ENCODE measurements at regions not wholly inside any gene's neighbourhood (a gene's known extent, or its start where the extent isn't known, plus 50 kb on each side); places are given as distances from the start of the nearest gene placed in this dataset.
"Not testable (repeated sequence)": the region's sequence is repeated elsewhere in the genome, so short reads cannot be mapped to it uniquely, and the experiment has no call there.

- CTCF ChIA-PET, result interaction anchor here (0.6 to 6.2 kb wide), 7 partner anchors 205 to 1018 kb away, joined by 3 to 64 read pairs (median 4); no protein-coding TSS in a partner anchor
- POLR2A ChIA-PET, result interaction anchor here (0.5 to 0.6 kb wide), 2 partner anchors 10 to 360 kb away, joined by 3 to 4 read pairs; no protein-coding TSS in a partner anchor
Measured at GRCh38 chr5:112552791-112553190, 133.7 kb upstream of the EPB41L4A start.

GRCh38 chr5:112554101-112554977 is 135.3 kb upstream of the EPB41L4A start:
- peaks cover 0 to 7% of the 10 kb centered on the region in 2 donors for H3K27me3 Mint-ChIP-seq
- ATAC-seq (replicated peaks in 1 of 4), result no peak
- no peaks in the 10 kb centered on the region for H3K4me1 Mint-ChIP-seq
- H3K4me1 ChIP-seq (ENCODE audit: control insufficient read depth in 1 of 2, extremely low read depth in 1 of 2, insufficient read depth in 2 of 2, low read length in 2 of 2), result no peaks in the 10 kb centered on the region
- 73% methylated on average over 6 of the region's 13 CpGs for WGBS (ENCODE audit: insufficient coverage)
- ChIA-PET CTCF (interaction anchor here (0.5 to 6.2 kb wide), 4 partner anchors 203 to 377 kb away, joined by 3 to 64 read pairs (median 22); no protein-coding TSS in a partner anchor), POLR2A (no interaction called here)
- no peak overlapping the region for H3K4me3 ChIP-seq (ENCODE audit: control insufficient read depth in 1 of 2, extremely low read depth in 1 of 2, low read length in 1 of 2)
- H3K9me3 Mint-ChIP-seq, result no peaks in the 10 kb centered on the region
- no peak for DNase-seq
- H3K27ac Mint-ChIP-seq, result no peak overlapping the region
- no peak overlapping the region for H3K4me3 Mint-ChIP-seq
- no peaks in the 10 kb centered on the region for H3K36me3 Mint-ChIP-seq
- H3K27ac ChIP-seq (ENCODE audit: low read length), result no peak overlapping the region
- no peaks in the 10 kb centered on the region for H3K36me3 ChIP-seq (ENCODE audit: control insufficient read depth in 2 of 2, extremely low read depth in 1 of 2, insufficient read depth in 1 of 2, low read length in 1 of 2)
- no peaks in the 10 kb centered on the region for H3K27me3 ChIP-seq (replicated peaks in 1 of 2; ENCODE audit: control insufficient read depth in 2 of 2, extremely low read depth in 1 of 2, insufficient read depth in 2 of 2, low read length in 1 of 2)
- no peaks in the 10 kb centered on the region for H3K9me3 ChIP-seq

More at GRCh38 chr5:112552791-112553190, 133.7 kb upstream of the EPB41L4A start:
- H3K4me3 ChIP-seq (ENCODE audit: control insufficient read depth in 1 of 2, extremely low read depth in 1 of 2, low read length in 1 of 2), result no peak overlapping the region
- Mint-ChIP-seq H3K36me3 (no peaks in the 10 kb centered on the region), H3K4me1 (no peaks in the 10 kb centered on the region), H3K4me3 (no peak overlapping the region), H3K9me3 (no peaks in the 10 kb centered on the region), H3K27me3 (peaks cover 0 to 9% of the 10 kb centered on the region in 2 donors), H3K27ac (no peak overlapping the region)
- H3K9me3 ChIP-seq, result no peaks in the 10 kb centered on the region
- ATAC-seq (replicated peaks in 1 of 4), result no peak
- WGBS (ENCODE audit: insufficient coverage), result 100% methylated on average over 1 of the region's 4 CpGs
- no peaks in the 10 kb centered on the region for H3K36me3 ChIP-seq (ENCODE audit: control insufficient read depth in 2 of 2, extremely low read depth in 1 of 2, insufficient read depth in 1 of 2, low read length in 1 of 2)
- H3K4me1 ChIP-seq (ENCODE audit: control insufficient read depth in 1 of 2, extremely low read depth in 1 of 2, insufficient read depth in 2 of 2, low read length in 2 of 2), result no peaks in the 10 kb centered on the region
- H3K27ac ChIP-seq (ENCODE audit: low read length), result no peak overlapping the region
- DNase-seq, result no peak
- H3K27me3 ChIP-seq (replicated peaks in 1 of 2; ENCODE audit: control insufficient read depth in 2 of 2, extremely low read depth in 1 of 2, insufficient read depth in 2 of 2, low read length in 1 of 2), result no peaks in the 10 kb centered on the region

GRCh38 chr5:112555197-112555596 is 136.1 kb upstream of the EPB41L4A start:
- ChIA-PET CTCF (interaction anchor here (0.5 to 6.2 kb wide), 3 partner anchors 142 to 203 kb away, joined by 4 to 64 read pairs (median 40); no protein-coding TSS in a partner anchor), POLR2A (no interaction called here)
- no peaks in the 10 kb centered on the region for H3K9me3 Mint-ChIP-seq
- WGBS (ENCODE audit: insufficient coverage), result 58% methylated on average over 2 of the region's 2 CpGs
- ATAC-seq (replicated peaks in 1 of 4) (no peak), DNase-seq (no peak)
- no peaks in the 10 kb centered on the region for H3K36me3 Mint-ChIP-seq
- H3K27ac Mint-ChIP-seq, result no peak overlapping the region
- H3K36me3 ChIP-seq (ENCODE audit: control insufficient read depth in 2 of 2, extremely low read depth in 1 of 2, insufficient read depth in 1 of 2, low read length in 1 of 2), result no peaks in the 10 kb centered on the region
- H3K4me3 ChIP-seq (ENCODE audit: control insufficient read depth in 1 of 2, extremely low read depth in 1 of 2, low read length in 1 of 2), result no peak overlapping the region
- H3K27me3 ChIP-seq (replicated peaks in 1 of 2; ENCODE audit: control insufficient read depth in 2 of 2, extremely low read depth in 1 of 2, insufficient read depth in 2 of 2, low read length in 1 of 2), result no peaks in the 10 kb centered on the region
- H3K4me1 ChIP-seq (ENCODE audit: control insufficient read depth in 1 of 2, extremely low read depth in 1 of 2, insufficient read depth in 2 of 2, low read length in 2 of 2), result no peaks in the 10 kb centered on the region
- H3K4me3 Mint-ChIP-seq, result no peak overlapping the region
- no peaks in the 10 kb centered on the region for H3K9me3 ChIP-seq
- no peaks in the 10 kb centered on the region for H3K4me1 Mint-ChIP-seq
- no peak overlapping the region for H3K27ac ChIP-seq (ENCODE audit: low read length)
- H3K27me3 Mint-ChIP-seq, result peaks cover 0 to 4% of the 10 kb centered on the region in 2 donors

- no peaks in the 10 kb centered on the region for H3K36me3 ChIP-seq (ENCODE audit: control insufficient read depth in 2 of 2, extremely low read depth in 1 of 2, insufficient read depth in 1 of 2, low read length in 1 of 2)
- ATAC-seq (replicated peaks in 1 of 4), result no peak
- Mint-ChIP-seq H3K27me3 (peaks cover 0 to 4% of the 10 kb centered on the region in 2 donors), H3K36me3 (no peaks in the 10 kb centered on the region), H3K4me3 (no peak overlapping the region), H3K9me3 (no peaks in the 10 kb centered on the region), H3K27ac (no peak overlapping the region), H3K4me1 (no peaks in the 10 kb centered on the region)
- ChIA-PET POLR2A (no interaction called here), CTCF (interaction anchor here (0.5 to 6.2 kb wide), 3 partner anchors 141 to 203 kb away, joined by 4 to 64 read pairs (median 40); no protein-coding TSS in a partner anchor)
- H3K27ac ChIP-seq (ENCODE audit: low read length), result no peak overlapping the region
- no peaks in the 10 kb centered on the region for H3K9me3 ChIP-seq
- WGBS (ENCODE audit: insufficient coverage), result 43% methylated on average over 2 of the region's 3 CpGs
- DNase-seq, result no peak
- H3K27me3 ChIP-seq (replicated peaks in 1 of 2; ENCODE audit: control insufficient read depth in 2 of 2, extremely low read depth in 1 of 2, insufficient read depth in 2 of 2, low read length in 1 of 2), result no peaks in the 10 kb centered on the region
- H3K4me1 ChIP-seq (ENCODE audit: control insufficient read depth in 1 of 2, extremely low read depth in 1 of 2, insufficient read depth in 2 of 2, low read length in 2 of 2), result no peaks in the 10 kb centered on the region
- no peak overlapping the region for H3K4me3 ChIP-seq (ENCODE audit: control insufficient read depth in 1 of 2, extremely low read depth in 1 of 2, low read length in 1 of 2)
Measured at GRCh38 chr5:112555691-112556090, 136.6 kb upstream of the EPB41L4A start.

GRCh38 chr5:112559501-112559900 is 140.4 kb upstream of the EPB41L4A start:
- H3K27ac ChIP-seq (ENCODE audit: low read length); H3K36me3 Mint-ChIP-seq; H3K4me3 ChIP-seq (ENCODE audit: control insufficient read depth in 1 of 2, extremely low read depth in 1 of 2, low read length in 1 of 2); H3K4me1 Mint-ChIP-seq; ATAC-seq (replicated peaks in 1 of 4); H3K27me3 Mint-ChIP-seq; POLR2A ChIA-PET; H3K36me3 ChIP-seq (ENCODE audit: control insufficient read depth in 2 of 2, extremely low read depth in 1 of 2, insufficient read depth in 1 of 2, low read length in 1 of 2); H3K27ac Mint-ChIP-seq; H3K4me3 Mint-ChIP-seq; H3K27me3 ChIP-seq (replicated peaks in 1 of 2; ENCODE audit: control insufficient read depth in 2 of 2, extremely low read depth in 1 of 2, insufficient read depth in 2 of 2, low read length in 1 of 2); H3K9me3 ChIP-seq; H3K4me1 ChIP-seq (ENCODE audit: control insufficient read depth in 1 of 2, extremely low read depth in 1 of 2, insufficient read depth in 2 of 2, low read length in 2 of 2); DNase-seq: not testable (repeated sequence)
- peaks cover 5 to 11% (median 8%) of the 10 kb centered on the region in 3 donors for H3K9me3 Mint-ChIP-seq
- CTCF ChIA-PET, result interaction anchor here in 1 of 2 donors (1.5 kb wide), 1 partner anchor 198 kb away, joined by 5 read pairs; no protein-coding TSS in a partner anchor
- WGBS (ENCODE audit: insufficient coverage), result no CpG with 5 or more reads among the region's 2 CpGs

- Mint-ChIP-seq H3K4me3 (no peak overlapping the region), H3K27me3 (no peaks in the 10 kb centered on the region), H3K27ac (no peak overlapping the region), H3K4me1 (no peaks in the 10 kb centered on the region), H3K9me3 (peaks cover 10 to 16% (median 12%) of the 10 kb centered on the region in 3 donors), H3K36me3 (peaks cover 3% of the 10 kb centered on the region)
- Histone ChIP-seq H3K27ac (ENCODE audit: low read length) (no peak overlapping the region), H3K36me3 (ENCODE audit: control insufficient read depth in 2 of 2, extremely low read depth in 1 of 2, insufficient read depth in 1 of 2, low read length in 1 of 2) (no peaks in the 10 kb centered on the region), H3K4me1 (ENCODE audit: control insufficient read depth in 1 of 2, extremely low read depth in 1 of 2, insufficient read depth in 2 of 2, low read length in 2 of 2) (no peaks in the 10 kb centered on the region), H3K9me3 (no peaks in the 10 kb centered on the region), H3K27me3 (replicated peaks in 1 of 2; ENCODE audit: control insufficient read depth in 2 of 2, extremely low read depth in 1 of 2, insufficient read depth in 2 of 2, low read length in 1 of 2) (no peaks in the 10 kb centered on the region), H3K4me3 (ENCODE audit: control insufficient read depth in 1 of 2, extremely low read depth in 1 of 2, low read length in 1 of 2) (no peak overlapping the region)
- CTCF ChIA-PET, result no interaction called here
- WGBS (ENCODE audit: insufficient coverage), result no CpG with 5 or more reads among the region's 2 CpGs
- DNase-seq, result no peak
- POLR2A ChIA-PET, result no interaction called here
- ATAC-seq (replicated peaks in 1 of 4), result no peak
Measured at GRCh38 chr5:112560371-112560770, 141.3 kb upstream of the EPB41L4A start.

Data from T-cell (primary cell).